Endothelial cell of umbilical vein (primary cell): ENCODE measurements at regions not wholly inside any gene's neighbourhood (a gene's known extent, or its start where the extent isn't known, plus 50 kb on each side); places are given as distances from the start of the nearest gene placed in this dataset.

ENCODE experiments used
- BruUV-seq: library from RNA; stranded (reverse); fragments of 400-500 nt; replicated peaks from 2 replicates; lab custom pipeline; 2021; lab: Mats Ljungman, UMichigan
- CTCF ChIA-PET: fragments of 300-600, 350-600 bp; sonication (Branson Sonifier 250); formaldehyde crosslinking; loops from one replicate; lab custom pipeline; 2021; ENCODE audit warnings: antibody characterized with exemption, inconsistent platforms; lab: Charles Lee
- POLR2A ChIA-PET: fragments of 300-600, 350-600 bp; sonication (Branson Sonifier 250); formaldehyde crosslinking; loops from one replicate; lab custom pipeline; 2021; ENCODE audit warnings: antibody characterized with exemption, inconsistent platforms; lab: Charles Lee
- DNase-seq: peaks from one replicate; pipeline ENCODE4 v3.0.0-alpha.2; 2011; ENCODE audit warnings: low read depth, low spot score
- FAIRE-seq: peaks from 2 replicates; lab custom pipeline; 2011; peaks lifted over from hg19 to GRCh38; lab: Jason Lieb, UNC
- H2AFZ ChIP-seq: 2 replicates; pipeline ENCODE4 v1.6.0; 2012; ENCODE audit warnings: low read depth, low read length, control low read depth, inconsistent platforms
- H3K27ac ChIP-seq: 2 replicates; pipeline ENCODE4 v1.5.1; 2011; ENCODE audit warnings: low read depth, mild to moderate bottlenecking, control low read depth, low read length, moderate library complexity; ENCODE audit not compliant: insufficient read depth
- H3K27me3 ChIP-seq, 2 experiments: 2 replicates each; pipeline versions ENCODE4 v1.6.0 to v1.6.1; 2011; ENCODE audit warnings: low read length in 2 of 2, mixed read lengths in 1 of 2; ENCODE audit not compliant: control insufficient read depth in 2 of 2, insufficient read depth in 2 of 2
- H3K36me3 ChIP-seq, 2 experiments: 2 replicates in 1 of 2; 3 replicates in 1 of 2; pipeline ENCODE4 v1.5.1; 2011; ENCODE audit warnings: low read length in 2 of 2, mild to moderate bottlenecking in 1 of 2, moderate library complexity in 1 of 2; ENCODE audit not compliant: control insufficient read depth in 2 of 2, insufficient read depth in 2 of 2; ENCODE audit errors: extremely low read depth in 1 of 2
- H3K4me1 ChIP-seq: 3 replicates; pipeline ENCODE4 v1.5.1; 2011; ENCODE audit warnings: mild to moderate bottlenecking, low read length; ENCODE audit not compliant: control insufficient read depth, insufficient read depth; ENCODE audit errors: extremely low read depth
- H3K4me2 ChIP-seq: 2 replicates; pipeline ENCODE4 v1.6.1; 2011; ENCODE audit warnings: low read length, control low read depth, mixed read lengths; ENCODE audit not compliant: insufficient read depth
- H3K4me3 ChIP-seq, 3 experiments: fragments of 200-600 bp in 1 of 3; sonication (generic), shearing (Covaris generic) in 1 of 3; replicated peaks in 1 of 3; 2 replicates each; pipeline ENCODE4 v1.5.1; 2011 to 2016; ENCODE audit warnings: control low read depth in 3 of 3, low read length in 3 of 3, mild to moderate bottlenecking in 2 of 3, inconsistent platforms in 1 of 3, low read depth in 1 of 3, moderate library complexity in 1 of 3; ENCODE audit not compliant: insufficient read depth in 1 of 3
- H3K79me2 ChIP-seq: 2 replicates; pipeline ENCODE4 v1.6.0; 2012; ENCODE audit warnings: low read length, inconsistent platforms; ENCODE audit not compliant: control insufficient read depth, insufficient read depth
- H3K9ac ChIP-seq: replicated peaks from 2 replicates; pipeline ENCODE3; 2011; ENCODE audit warnings: low read length, control low read depth; ENCODE audit not compliant: insufficient read depth; ENCODE audit errors: extremely low read depth
- H3K9me1 ChIP-seq: replicated peaks from 3 replicates; pipeline ENCODE4 v1.6.0; 2011; ENCODE audit warnings: mild to moderate bottlenecking, low read length; ENCODE audit not compliant: control insufficient read depth, insufficient read depth; ENCODE audit errors: extremely low read depth
- H3K9me3 ChIP-seq: replicated peaks from 2 replicates; pipeline ENCODE4 v1.5.1; 2012; ENCODE audit warnings: low read length, inconsistent platforms; ENCODE audit not compliant: control insufficient read depth, insufficient read depth
- H4K20me1 ChIP-seq: replicated peaks from 2 replicates; pipeline ENCODE3; 2011; ENCODE audit warnings: mild to moderate bottlenecking, low read length; ENCODE audit not compliant: control insufficient read depth, insufficient read depth; ENCODE audit errors: extremely low read depth
- CTCF ChIP-seq, 2 donors: IDR thresholded peaks; 1 replicate in 1 of 2; 2 replicates in 1 of 2; pipeline ENCODE4 v1.5.1; 2011; ENCODE audit warnings: low read length in 2 of 2, mild to moderate bottlenecking in 2 of 2, moderate library complexity in 2 of 2, control low read depth in 1 of 2, inconsistent platforms in 1 of 2, low read depth in 1 of 2; ENCODE audit not compliant: insufficient read depth in 1 of 2; ENCODE audit errors: extremely low read depth in 1 of 2
- EZH2 ChIP-seq: IDR thresholded peaks from 2 replicates; pipeline ENCODE4 v1.6.1; 2012; ENCODE audit warnings: borderline replicate concordance, low read depth, mild to moderate bottlenecking, moderate library complexity, low read length, inconsistent platforms; ENCODE audit not compliant: severe bottlenecking
- FOS ChIP-seq: IDR thresholded peaks from 2 replicates; pipeline ENCODE4 v1.6.1; 2011; ENCODE audit warnings: mild to moderate bottlenecking, low read length, moderate library complexity, borderline replicate concordance; ENCODE audit not compliant: insufficient read depth
- GATA2 ChIP-seq: IDR thresholded peaks from 2 replicates; pipeline ENCODE4 v1.7.0; 2011; ENCODE audit warnings: low read depth, mild to moderate bottlenecking, moderate library complexity, mixed read lengths, low read length; ENCODE audit not compliant: insufficient read length, insufficient read depth
- JUN ChIP-seq: IDR thresholded peaks from 2 replicates; pipeline ENCODE4 v1.6.1; 2011; ENCODE audit warnings: borderline replicate concordance, low read depth; ENCODE audit not compliant: insufficient read length, insufficient read depth
- MAX ChIP-seq: IDR thresholded peaks from 2 replicates; pipeline ENCODE4 v1.6.1; 2011; ENCODE audit not compliant: insufficient read depth, insufficient read length
- MYC ChIP-seq: IDR thresholded peaks from one replicate; pipeline ENCODE4 v1.6.1; 2011; ENCODE audit warnings: mild to moderate bottlenecking, low read depth, low read length
- POLR2A ChIP-seq: IDR thresholded peaks from 2 replicates; pipeline ENCODE4 v1.6.1; 2012; ENCODE audit warnings: low read depth, mild to moderate bottlenecking, control low read depth, low read length
- POLR2AphosphoS5 ChIP-seq: IDR thresholded peaks from 2 replicates; pipeline ENCODE4 v1.6.1; 2012; ENCODE audit warnings: low read depth, mild to moderate bottlenecking, control low read depth, low read length, moderate library complexity; ENCODE audit not compliant: insufficient read depth
- dilution Hi-C: fragments of 300-500 bp; cut with MboI; formaldehyde crosslinking; loops from one replicate; pipeline ENCODE4 v1.15.0; 2019; ENCODE audit warnings: low sequenced_read_pairs; ENCODE audit not compliant: extremely low pct_ligation_motif_present
- intact Hi-C: fragments of 100-400 bp; cut with micrococcal nuclease; formaldehyde crosslinking; loops from one replicate; pipeline ENCODE4 v1.10.0; 2022

GRCh38 chr7:3240826-3241430 lies 60.1 kb upstream of the SDK1 start:
- POLR2A ChIA-PET = no interaction called here
- no peak overlapping the region for H3K9ac ChIP-seq
- no peak overlapping the region for H3K27ac ChIP-seq
- TF ChIP-seq POLR2A (no peak), FOS (no peak), EZH2 (no peak), JUN (no peak), POLR2AphosphoS5 (no peak), CTCF (IDR thresholded peaks at IDR 0.05; ENCODE audit: extremely low read depth in 1 of 2, insufficient read depth in 1 of 2, low read depth in 1 of 2, low read length in 2 of 2) (no peak), MAX (no peak), MYC (no peak), GATA2 (no peak)
- H3K27me3 ChIP-seq = no peaks in the 10 kb centered on the region
- FAIRE-seq = no peak
- intact Hi-C loops = loop anchor here (2.0 kb wide), 1 partner anchor 46 kb away; no protein-coding TSS in a partner anchor
- H2AFZ ChIP-seq = no peak overlapping the region
- H3K9me3 ChIP-seq = no peaks in the 10 kb centered on the region
- dilution Hi-C loops = no loop called here
- H3K36me3 ChIP-seq = no peaks in the 10 kb centered on the region
- H3K79me2 ChIP-seq = no peaks in the 10 kb centered on the region
- no peak for DNase-seq
- H3K4me1 ChIP-seq = peaks cover 9% of the 10 kb centered on the region
- no TSS peak for BruUV-seq
- H3K4me3 ChIP-seq = no peak overlapping the region
- H4K20me1 ChIP-seq = no peaks in the 10 kb centered on the region
- no peaks in the 10 kb centered on the region for H3K9me1 ChIP-seq
- CTCF ChIA-PET = interaction anchor here (0.7 to 0.8 kb wide), 2 partner anchors 18 to 62 kb away, joined by 3 to 4 read pairs; no protein-coding TSS in a partner anchor
- no peak overlapping the region for H3K4me2 ChIP-seq
